H9 (cell line): ENCODE measurements at regions not wholly inside any gene's neighbourhood (a gene's known extent, or its start where the extent isn't known, plus 50 kb on each side); places are given as distances from the start of the nearest gene placed in this dataset.

Experiments used
- DNase-seq: peaks from one replicate; pipeline ENCODE4 v3.0.0-alpha.2; 2017
- H2AFZ ChIP-seq: one replicate; pipeline ENCODE4 v1.6.1; 2013; ENCODE audit warnings: mild to moderate bottlenecking, low read length, control low read depth, moderate library complexity
- H2AK5ac ChIP-seq: 2 replicates; pipeline ENCODE4 v1.6.1; 2013; ENCODE audit warnings: low read length, control low read depth, mixed read lengths; ENCODE audit not compliant: insufficient read length
- H2BK120ac ChIP-seq: one replicate; pipeline ENCODE4 v1.6.1; 2013; ENCODE audit warnings: low read depth, mild to moderate bottlenecking, low read length, control low read depth, inconsistent platforms; ENCODE audit not compliant: poor library complexity, severe bottlenecking
- H2BK12ac ChIP-seq: 2 replicates; pipeline ENCODE4 v1.6.1; 2013; ENCODE audit warnings: low read length, control low read depth, mixed read lengths, low read depth; ENCODE audit not compliant: insufficient read length
- H2BK15ac ChIP-seq: 2 replicates; pipeline ENCODE4 v1.6.1; 2013; ENCODE audit warnings: low read depth, low read length, control low read depth
- H2BK20ac ChIP-seq: one replicate; pipeline ENCODE4 v1.6.1; 2013; ENCODE audit warnings: low read depth, mild to moderate bottlenecking, low read length, control low read depth, inconsistent platforms; ENCODE audit not compliant: poor library complexity, severe bottlenecking
- H2BK5ac ChIP-seq: 2 replicates; pipeline ENCODE4 v1.6.1; 2013; ENCODE audit warnings: low read length, control low read depth, mixed read lengths; ENCODE audit not compliant: insufficient read length
- H3K14ac ChIP-seq: 2 replicates; pipeline ENCODE4 v1.6.1; 2013; ENCODE audit warnings: low read length, control low read depth; ENCODE audit not compliant: insufficient read depth
- H3K18ac ChIP-seq: 2 replicates; pipeline ENCODE4 v1.6.1; 2013; ENCODE audit warnings: low read depth, mild to moderate bottlenecking, mixed read lengths, low read length, control low read depth; ENCODE audit not compliant: insufficient read length
- H3K23ac ChIP-seq: 2 replicates; pipeline ENCODE4 v1.6.1; 2013; ENCODE audit warnings: low read length, control low read depth, mixed read lengths, low read depth; ENCODE audit not compliant: insufficient read length
- H3K23me2 ChIP-seq: 2 replicates; pipeline ENCODE4 v1.6.1; 2013; ENCODE audit warnings: low read depth, mild to moderate bottlenecking, mixed read lengths, low read length, control low read depth; ENCODE audit not compliant: insufficient read length, poor library complexity, severe bottlenecking
- H3K27ac ChIP-seq: 2 replicates; pipeline ENCODE4 v1.5.1; 2013; ENCODE audit warnings: low read length, control low read depth, mixed read lengths, low read depth; ENCODE audit not compliant: insufficient read length
- H3K27me3 ChIP-seq: 2 replicates; pipeline ENCODE4 v1.6.1; 2013; ENCODE audit warnings: low read length, control low read depth, inconsistent platforms; ENCODE audit not compliant: insufficient read depth
- H3K4ac ChIP-seq: 2 replicates; pipeline ENCODE4 v1.6.1; 2013; ENCODE audit warnings: low read depth, mild to moderate bottlenecking, control low read depth, inconsistent platforms, low read length, moderate library complexity
- H3K4me1 ChIP-seq: 2 replicates; pipeline ENCODE4 v1.6.1; 2013; ENCODE audit warnings: low read length, control low read depth, inconsistent platforms; ENCODE audit not compliant: insufficient read depth
- H3K4me2 ChIP-seq: 2 replicates; pipeline ENCODE4 v1.6.1; 2013; ENCODE audit warnings: low read length, control low read depth, mixed read lengths; ENCODE audit not compliant: insufficient read length, insufficient read depth
- H3K56ac ChIP-seq: 2 replicates; pipeline ENCODE4 v1.6.1; 2013; ENCODE audit warnings: low read depth, mild to moderate bottlenecking, mixed read lengths, low read length, control low read depth; ENCODE audit not compliant: insufficient read length
- H3K79me1 ChIP-seq: 2 replicates; pipeline ENCODE4 v1.6.1; 2013; ENCODE audit warnings: low read depth, mild to moderate bottlenecking, moderate library complexity, low read length, control low read depth, inconsistent platforms; ENCODE audit not compliant: insufficient read depth, poor library complexity, severe bottlenecking
- H3K79me2 ChIP-seq: 2 replicates; pipeline ENCODE4 v1.6.1; 2013; ENCODE audit warnings: low read length, control low read depth, inconsistent platforms; ENCODE audit not compliant: insufficient read depth
- H3K9ac ChIP-seq: 2 replicates; pipeline ENCODE4 v1.6.1; 2013; ENCODE audit warnings: low read length, control low read depth, mixed read lengths; ENCODE audit not compliant: insufficient read length; ENCODE audit errors: extremely low read depth
- H3K9me3 ChIP-seq: one replicate; pipeline ENCODE4 v1.6.1; 2013; ENCODE audit warnings: low read depth, low read length, inconsistent platforms; ENCODE audit not compliant: control insufficient read depth
- H3T11ph ChIP-seq: one replicate; pipeline ENCODE4 v1.6.1; 2013; ENCODE audit warnings: mild to moderate bottlenecking, low read length, control low read depth, inconsistent platforms
- H4K20me1 ChIP-seq: one replicate; pipeline ENCODE4 v1.6.1; 2013; ENCODE audit not compliant: control insufficient read depth, insufficient read length, insufficient read depth
- H4K5ac ChIP-seq: 2 replicates; pipeline ENCODE4 v1.6.1; 2013; ENCODE audit warnings: low read depth, mild to moderate bottlenecking, mixed read lengths, low read length, control low read depth; ENCODE audit not compliant: insufficient read length
- H4K8ac ChIP-seq: replicated peaks from 2 replicates; pipeline ENCODE4 v1.6.1; 2013; ENCODE audit warnings: low read length, control low read depth, mixed read lengths, low read depth; ENCODE audit not compliant: insufficient read length
- H4K91ac ChIP-seq: 2 replicates; pipeline ENCODE4 v1.6.1; 2013; ENCODE audit warnings: low read depth, mild to moderate bottlenecking, moderate library complexity, mixed read lengths, low read length, control low read depth; ENCODE audit not compliant: insufficient read length
- H3K27ac Mint-ChIP-seq, 3 experiments: 2 replicates in 2 of 3; 3 replicates in 1 of 3; pipeline ENCODE4 v1.8.0; 2020 to 2021; ENCODE audit warnings: mixed read lengths in 3 of 3, mild to moderate bottlenecking in 1 of 3, moderate library complexity in 1 of 3
- H3K27me3 Mint-ChIP-seq: 2 replicates; pipeline ENCODE4 v1.8.0; 2021; ENCODE audit warnings: low read depth, mild to moderate bottlenecking, moderate library complexity, mixed read lengths
- H3K36me3 Mint-ChIP-seq, 3 experiments: 2 replicates in 2 of 3; 3 replicates in 1 of 3; pipeline ENCODE4 v1.8.0; 2020 to 2021; ENCODE audit warnings: low read depth in 3 of 3, mixed read lengths in 3 of 3; ENCODE audit not compliant: insufficient read depth in 1 of 3
- H3K4me1 Mint-ChIP-seq, 2 experiments: 2 replicates each; pipeline ENCODE4 v1.8.0; 2020; ENCODE audit warnings: mixed read lengths in 2 of 2
- H3K4me3 Mint-ChIP-seq, 2 experiments: 2 replicates in 1 of 2; 3 replicates in 1 of 2; pipeline ENCODE4 v1.8.0; 2020 to 2021; ENCODE audit warnings: mild to moderate bottlenecking in 2 of 2, mixed read lengths in 2 of 2, moderate library complexity in 1 of 2
- H3K9me3 Mint-ChIP-seq, 2 experiments: 2 replicates in 1 of 2; 3 replicates in 1 of 2; pipeline ENCODE4 v1.8.0; 2020; ENCODE audit warnings: mild to moderate bottlenecking in 2 of 2, mixed read lengths in 2 of 2, moderate library complexity in 1 of 2
- CTCF ChIP-seq: fragments of 200-600 bp; sonication (generic); conservative IDR thresholded peaks from 3 replicates; pipeline ENCODE4 v1.8.0; 2021; ENCODE audit warnings: antibody characterized with exemption, mild to moderate bottlenecking
- WGBS: extraction: QIAGEN DNeasy Blood & Tissue Kit; methylation state at CpG from one replicate; pipeline ENCODE4 v1.1.7; 2013; ENCODE audit warnings: missing lambda C conversion rate, low lambda C conversion rate, mixed read lengths; ENCODE audit not compliant: insufficient read length; ENCODE audit errors: extremely low coverage; 5-methylcytosine and 5-hydroxymethylcytosine counted together

GRCh38 chr7:46759711-46760480, 822.0 kb downstream of the TNS3 start:
- Mint-ChIP-seq H3K27ac (no peak overlapping the region), H3K4me1 (peaks cover 0 to 5% of the 10 kb centered on the region in 2 experiments; a peak in 2 of 4 replicates), H3K4me3 (no peak overlapping the region), H3K27me3 (no peaks in the 10 kb centered on the region), H3K36me3 (no peaks in the 10 kb centered on the region), H3K9me3 (no peaks in the 10 kb centered on the region)
- Histone ChIP-seq H3K27ac (no peak overlapping the region), H2BK12ac (no peak overlapping the region), H3K56ac (no peak overlapping the region), H3K4me2 (no peak overlapping the region), H4K91ac (no peak overlapping the region), H3K9me3 (no peaks in the 10 kb centered on the region), H3K18ac (no peak overlapping the region), H2BK20ac (no peak overlapping the region), H2BK120ac (no peak overlapping the region), H3K23ac (no peak overlapping the region), H3K4me1 (no peaks in the 10 kb centered on the region), H3K14ac (no peak overlapping the region; the same call in 1 of the 2 replicates), H3K79me1 (no peaks in the 10 kb centered on the region), H2BK15ac (no peak overlapping the region), H3K9ac (no peak overlapping the region), H3K23me2 (no peaks in the 10 kb centered on the region), H3K79me2 (no peaks in the 10 kb centered on the region), H2AFZ (no peak overlapping the region), H4K8ac (no peak overlapping the region), H4K20me1 (no peaks in the 10 kb centered on the region), H4K5ac (no peak overlapping the region), H2BK5ac (no peak overlapping the region), H2AK5ac (no peak overlapping the region), H3K27me3 (no peaks in the 10 kb centered on the region), H3K4ac (no peak overlapping the region), H3T11ph (no peak overlapping the region)
- no CpG with 5 or more reads among the region's 7 CpGs for WGBS
- no peak for TF ChIP-seq CTCF
- no peak for DNase-seq
